ENCODE measurements at regions not wholly inside any gene's neighbourhood (a gene's known extent, or its start where the extent isn't known, plus 50 kb on each side); places are given as distances from the start of the nearest gene placed in this dataset.

- Histone ChIP-seq H3K36me3 (ENCODE audit: control insufficient read depth, insufficient read depth, low read length) (no peaks in the 10 kb centered on the region), H3K4me3 (ENCODE audit: low read length) (no peak overlapping the region), H3K9me3 (ENCODE audit: control insufficient read depth, low read length) (no peaks in the 10 kb centered on the region), H3K4me1 (ENCODE audit: control insufficient read depth, insufficient read depth, low read length) (no peaks in the 10 kb centered on the region), H3K9ac (ENCODE audit: low read length) (no peak overlapping the region), H3K27me3 (ENCODE audit: control insufficient read depth, insufficient read depth, low read length) (no peaks in the 10 kb centered on the region)
These were observed 297.8 kb downstream of the NPR3 start for GRCh38 chr5:33008751-33009418.

GRCh38 chr5:33010846-33011245 lies 299.7 kb downstream of the NPR3 start:
- Histone ChIP-seq H3K9ac (ENCODE audit: low read length) (no peak overlapping the region), H3K9me3 (ENCODE audit: control insufficient read depth, low read length) (no peaks in the 10 kb centered on the region), H3K36me3 (ENCODE audit: control insufficient read depth, insufficient read depth, low read length) (no peaks in the 10 kb centered on the region), H3K27me3 (ENCODE audit: control insufficient read depth, insufficient read depth, low read length) (no peaks in the 10 kb centered on the region), H3K4me1 (ENCODE audit: control insufficient read depth, insufficient read depth, low read length) (no peaks in the 10 kb centered on the region), H3K4me3 (ENCODE audit: low read length) (no peak overlapping the region)

DNA sequence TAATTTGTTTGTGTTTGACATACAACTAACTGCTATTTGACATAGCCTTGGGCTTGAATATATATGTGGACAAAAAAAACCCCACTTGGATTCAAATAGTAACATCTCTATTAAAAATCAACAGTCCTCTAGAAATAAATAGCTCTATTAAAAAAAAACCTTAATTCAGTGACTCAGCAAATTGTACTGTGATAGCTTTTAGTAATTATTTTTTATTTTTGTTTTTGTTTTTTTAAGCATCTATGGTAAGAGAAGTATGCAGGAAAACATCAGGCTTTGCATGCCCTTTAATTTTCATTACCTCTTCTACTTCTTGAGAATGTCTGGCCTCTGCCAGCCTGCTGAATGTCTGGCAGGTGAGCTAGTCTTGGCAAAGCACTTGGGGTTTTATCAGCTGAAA lies 300.7 kb downstream of the NPR3 start:
- H3K4me3 ChIP-seq (ENCODE audit: low read length) = no peak overlapping the region
- no peaks in the 10 kb centered on the region for H3K36me3 ChIP-seq (ENCODE audit: control insufficient read depth, insufficient read depth, low read length)
- no peaks in the 10 kb centered on the region for H3K4me1 ChIP-seq (ENCODE audit: control insufficient read depth, insufficient read depth, low read length)
- H3K27me3 ChIP-seq (ENCODE audit: control insufficient read depth, insufficient read depth, low read length) = no peaks in the 10 kb centered on the region
- H3K9me3 ChIP-seq (ENCODE audit: control insufficient read depth, low read length) = no peaks in the 10 kb centered on the region
- H3K9ac ChIP-seq (ENCODE audit: low read length) = no peak overlapping the region

GRCh38 chr5:33023649-33024048 lies 312.5 kb downstream of the NPR3 start:
- Histone ChIP-seq H3K9me3 (ENCODE audit: control insufficient read depth, low read length) (no peaks in the 10 kb centered on the region), H3K9ac (ENCODE audit: low read length) (no peak overlapping the region), H3K4me3 (ENCODE audit: low read length) (no peak overlapping the region), H3K4me1 (ENCODE audit: control insufficient read depth, insufficient read depth, low read length) (no peaks in the 10 kb centered on the region), H3K27me3 (ENCODE audit: control insufficient read depth, insufficient read depth, low read length) (no peaks in the 10 kb centered on the region), H3K36me3 (ENCODE audit: control insufficient read depth, insufficient read depth, low read length) (no peaks in the 10 kb centered on the region)

- H3K4me3 ChIP-seq (ENCODE audit: low read length) = no peak overlapping the region
- H3K9me3 ChIP-seq (ENCODE audit: control insufficient read depth, low read length) = no peaks in the 10 kb centered on the region
- H3K27me3 ChIP-seq (ENCODE audit: control insufficient read depth, insufficient read depth, low read length) = no peaks in the 10 kb centered on the region
- no peak overlapping the region for H3K9ac ChIP-seq (ENCODE audit: low read length)
- no peaks in the 10 kb centered on the region for H3K4me1 ChIP-seq (ENCODE audit: control insufficient read depth, insufficient read depth, low read length)
- no peaks in the 10 kb centered on the region for H3K36me3 ChIP-seq (ENCODE audit: control insufficient read depth, insufficient read depth, low read length)
These were observed 321.4 kb downstream of the NPR3 start for GRCh38 chr5:33032271-33033070.

- H3K36me3 ChIP-seq (ENCODE audit: control insufficient read depth, insufficient read depth, low read length) = no peaks in the 10 kb centered on the region
- H3K4me3 ChIP-seq (ENCODE audit: low read length) = no peak overlapping the region
- H3K9me3 ChIP-seq (ENCODE audit: control insufficient read depth, low read length) = no peaks in the 10 kb centered on the region
- H3K27me3 ChIP-seq (ENCODE audit: control insufficient read depth, insufficient read depth, low read length) = no peaks in the 10 kb centered on the region
- H3K9ac ChIP-seq (ENCODE audit: low read length) = no peak overlapping the region
- no peaks in the 10 kb centered on the region for H3K4me1 ChIP-seq (ENCODE audit: control insufficient read depth, insufficient read depth, low read length)
These were observed 322.4 kb downstream of the NPR3 start for GRCh38 chr5:33033516-33033915.

- no peak overlapping the region for H3K4me3 ChIP-seq (ENCODE audit: low read length)
- no peaks in the 10 kb centered on the region for H3K4me1 ChIP-seq (ENCODE audit: control insufficient read depth, insufficient read depth, low read length)
- H3K9ac ChIP-seq (ENCODE audit: low read length) = no peak overlapping the region
- H3K36me3 ChIP-seq (ENCODE audit: control insufficient read depth, insufficient read depth, low read length) = no peaks in the 10 kb centered on the region
- no peaks in the 10 kb centered on the region for H3K27me3 ChIP-seq (ENCODE audit: control insufficient read depth, insufficient read depth, low read length)
- no peaks in the 10 kb centered on the region for H3K9me3 ChIP-seq (ENCODE audit: control insufficient read depth, low read length)
These were observed 323.7 kb downstream of the NPR3 start for GRCh38 chr5:33034777-33035176.

DNA sequence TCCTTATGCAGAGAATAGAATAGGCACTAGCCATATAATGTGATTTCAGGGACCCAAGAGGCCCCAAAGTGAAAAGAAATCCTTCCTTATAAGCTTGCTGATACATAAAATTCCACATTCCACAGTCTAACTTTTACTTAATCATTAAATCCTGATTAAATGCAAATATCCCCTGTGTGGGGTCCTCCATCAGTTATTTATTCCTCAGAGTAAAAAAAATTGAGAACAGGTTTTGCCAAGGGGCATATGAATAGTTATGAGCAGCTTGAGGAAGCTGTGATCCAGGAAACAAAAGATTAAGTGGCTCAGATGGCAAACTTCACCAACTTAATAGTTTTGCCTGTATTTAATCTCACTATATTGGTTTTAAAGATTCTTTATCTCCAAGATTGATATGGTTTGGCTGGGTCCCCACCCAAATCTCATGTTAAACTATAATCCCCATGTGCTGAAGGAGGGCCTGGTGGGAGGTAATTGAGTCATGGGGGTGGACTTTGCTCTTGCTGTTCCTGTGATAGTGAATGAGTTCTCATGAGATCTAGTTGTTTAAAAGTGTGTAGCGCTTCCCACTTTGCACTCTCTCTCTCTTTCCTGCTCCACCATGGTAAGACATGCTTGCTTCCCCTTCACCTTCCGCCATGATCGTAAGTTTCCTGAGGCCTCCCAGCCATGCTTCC lies 324.9 kb downstream of the NPR3 start:
- Histone ChIP-seq H3K9ac (ENCODE audit: low read length) (no peak overlapping the region), H3K36me3 (ENCODE audit: control insufficient read depth, insufficient read depth, low read length) (no peaks in the 10 kb centered on the region), H3K27me3 (ENCODE audit: control insufficient read depth, insufficient read depth, low read length) (no peaks in the 10 kb centered on the region), H3K9me3 (ENCODE audit: control insufficient read depth, low read length) (no peaks in the 10 kb centered on the region), H3K4me1 (ENCODE audit: control insufficient read depth, insufficient read depth, low read length) (no peaks in the 10 kb centered on the region), H3K4me3 (ENCODE audit: low read length) (no peak overlapping the region)

DNA sequence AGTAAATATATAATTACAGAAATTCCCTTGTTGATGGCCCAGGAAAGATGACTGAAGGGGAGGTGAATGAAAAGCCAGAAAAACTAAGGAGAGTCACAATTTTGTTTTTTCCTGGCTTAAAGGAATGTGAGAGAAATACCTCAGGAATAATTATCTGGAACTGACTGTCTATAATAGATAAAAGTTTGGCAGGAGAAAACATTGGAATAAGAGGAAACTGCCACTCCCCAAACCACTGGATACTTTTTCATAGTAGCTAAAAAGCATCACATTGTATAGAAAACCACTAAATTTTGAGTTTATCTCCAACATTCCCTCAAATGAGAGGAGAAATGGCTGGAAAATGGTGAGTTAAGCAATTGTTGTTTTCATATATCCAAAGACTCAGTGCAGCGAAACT lies 326.0 kb downstream of the NPR3 start:
- no peaks in the 10 kb centered on the region for H3K4me1 ChIP-seq (ENCODE audit: control insufficient read depth, insufficient read depth, low read length)
- H3K4me3 ChIP-seq (ENCODE audit: low read length) = no peak overlapping the region
- no peaks in the 10 kb centered on the region for H3K9me3 ChIP-seq (ENCODE audit: control insufficient read depth, low read length)
- H3K36me3 ChIP-seq (ENCODE audit: control insufficient read depth, insufficient read depth, low read length) = no peaks in the 10 kb centered on the region
- H3K9ac ChIP-seq (ENCODE audit: low read length) = no peak overlapping the region
- no peaks in the 10 kb centered on the region for H3K27me3 ChIP-seq (ENCODE audit: control insufficient read depth, insufficient read depth, low read length)

- Histone ChIP-seq H3K27me3 (ENCODE audit: control insufficient read depth, insufficient read depth, low read length) (no peaks in the 10 kb centered on the region), H3K9ac (ENCODE audit: low read length) (no peak overlapping the region)
These were observed 330.5 kb downstream of the NPR3 start for GRCh38 chr5:33041586-33041985.

GRCh38 chr5:33043343-33043997 lies 332.3 kb downstream of the NPR3 start:
- H3K9ac ChIP-seq (ENCODE audit: low read length) = no peak overlapping the region
- no peaks in the 10 kb centered on the region for H3K36me3 ChIP-seq (ENCODE audit: control insufficient read depth, insufficient read depth, low read length)
- H3K9me3 ChIP-seq (ENCODE audit: control insufficient read depth, low read length) = no peaks in the 10 kb centered on the region
- H3K4me3 ChIP-seq (ENCODE audit: low read length) = no peak overlapping the region
- H3K27me3 ChIP-seq (ENCODE audit: control insufficient read depth, insufficient read depth, low read length) = no peaks in the 10 kb centered on the region
- no peaks in the 10 kb centered on the region for H3K4me1 ChIP-seq (ENCODE audit: control insufficient read depth, insufficient read depth, low read length)

More at GRCh38 chr5:33041586-33041985, 330.5 kb downstream of the NPR3 start:
- H3K4me1 ChIP-seq (ENCODE audit: control insufficient read depth, insufficient read depth, low read length) = no peaks in the 10 kb centered on the region
- H3K36me3 ChIP-seq (ENCODE audit: control insufficient read depth, insufficient read depth, low read length) = no peaks in the 10 kb centered on the region
- H3K9me3 ChIP-seq (ENCODE audit: control insufficient read depth, low read length) = no peaks in the 10 kb centered on the region
- no peak overlapping the region for H3K4me3 ChIP-seq (ENCODE audit: low read length)

DNA sequence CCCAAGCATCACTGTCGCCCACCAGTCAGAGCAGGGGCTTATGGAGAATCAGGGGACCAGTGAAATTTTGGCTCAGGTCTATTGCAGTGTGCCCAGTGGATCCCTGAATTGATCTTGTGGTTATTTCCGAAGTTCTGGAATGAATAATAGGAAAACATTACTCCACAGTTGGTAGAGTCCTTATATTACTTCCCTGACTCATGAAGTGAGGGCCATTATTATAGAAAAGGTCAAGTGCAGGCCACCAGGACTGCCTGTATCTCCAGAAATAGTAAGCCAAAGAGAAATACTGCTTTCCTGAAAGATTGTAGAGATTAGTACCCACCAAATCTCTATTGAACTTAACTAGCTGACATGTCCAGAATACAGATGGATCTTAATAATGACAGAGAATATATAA lies 335.0 kb downstream of the NPR3 start:
- no peaks in the 10 kb centered on the region for H3K9me3 ChIP-seq (ENCODE audit: control insufficient read depth, low read length)
- no peaks in the 10 kb centered on the region for H3K36me3 ChIP-seq (ENCODE audit: control insufficient read depth, insufficient read depth, low read length)
- no peak overlapping the region for H3K4me3 ChIP-seq (ENCODE audit: low read length)
- no peaks in the 10 kb centered on the region for H3K4me1 ChIP-seq (ENCODE audit: control insufficient read depth, insufficient read depth, low read length)
- H3K27me3 ChIP-seq (ENCODE audit: control insufficient read depth, insufficient read depth, low read length) = no peaks in the 10 kb centered on the region
- H3K9ac ChIP-seq (ENCODE audit: low read length) = no peak overlapping the region
